ENCODE measurements at regions not wholly inside any gene's neighbourhood (a gene's known extent, or its start where the extent isn't known, plus 50 kb on each side); places are given as distances from the start of the nearest gene placed in this dataset.

- Histone ChIP-seq H3K4me3 (ENCODE audit: low read depth, low read length) (no peak overlapping the region), H3K36me3 (ENCODE audit: control insufficient read depth in 2 of 2, insufficient read depth in 1 of 2, low read length in 2 of 2) (no peaks in the 10 kb centered on the region), H3K4me1 (ENCODE audit: control insufficient read depth, insufficient read depth, low read length) (no peaks in the 10 kb centered on the region), H3K27ac (ENCODE audit: extremely low read depth, low read depth, low read length) (no peak overlapping the region), H3K9me3 (ENCODE audit: control insufficient read depth, insufficient read depth, low read depth, low read length) (no peaks in the 10 kb centered on the region)
- CTCF ChIA-PET = interaction anchor here (1.0 kb wide), 1 partner anchor 277 kb away, joined by 3 read pairs; no protein-coding TSS in a partner anchor
- POLR2A ChIA-PET = no interaction called here
- no peak for TF ChIP-seq INSM2 (tag by site-specific recombination; IDR thresholded peaks at IDR 0.05)
- no peak for TF ChIP-seq ZEB2 (tag by site-specific recombination; IDR thresholded peaks at IDR 0.05)
- no peak for TF ChIP-seq ZNF555 (tag by site-specific recombination; conservative IDR thresholded peaks at IDR 0.05)
- TF ChIP-seq, protein P1, sequence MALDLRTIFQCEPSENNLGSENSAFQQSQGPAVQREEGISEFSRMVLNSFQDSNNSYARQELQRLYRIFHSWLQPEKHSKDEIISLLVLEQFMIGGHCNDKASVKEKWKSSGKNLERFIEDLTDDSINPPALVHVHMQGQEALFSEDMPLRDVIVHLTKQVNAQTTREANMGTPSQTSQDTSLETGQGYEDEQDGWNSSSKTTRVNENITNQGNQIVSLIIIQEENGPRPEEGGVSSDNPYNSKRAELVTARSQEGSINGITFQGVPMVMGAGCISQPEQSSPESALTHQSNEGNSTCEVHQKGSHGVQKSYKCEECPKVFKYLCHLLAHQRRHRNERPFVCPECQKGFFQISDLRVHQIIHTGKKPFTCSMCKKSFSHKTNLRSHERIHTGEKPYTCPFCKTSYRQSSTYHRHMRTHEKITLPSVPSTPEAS (tag by site-specific recombination; IDR thresholded peaks at IDR 0.05) = no peak
- TF ChIP-seq, protein P2, sequence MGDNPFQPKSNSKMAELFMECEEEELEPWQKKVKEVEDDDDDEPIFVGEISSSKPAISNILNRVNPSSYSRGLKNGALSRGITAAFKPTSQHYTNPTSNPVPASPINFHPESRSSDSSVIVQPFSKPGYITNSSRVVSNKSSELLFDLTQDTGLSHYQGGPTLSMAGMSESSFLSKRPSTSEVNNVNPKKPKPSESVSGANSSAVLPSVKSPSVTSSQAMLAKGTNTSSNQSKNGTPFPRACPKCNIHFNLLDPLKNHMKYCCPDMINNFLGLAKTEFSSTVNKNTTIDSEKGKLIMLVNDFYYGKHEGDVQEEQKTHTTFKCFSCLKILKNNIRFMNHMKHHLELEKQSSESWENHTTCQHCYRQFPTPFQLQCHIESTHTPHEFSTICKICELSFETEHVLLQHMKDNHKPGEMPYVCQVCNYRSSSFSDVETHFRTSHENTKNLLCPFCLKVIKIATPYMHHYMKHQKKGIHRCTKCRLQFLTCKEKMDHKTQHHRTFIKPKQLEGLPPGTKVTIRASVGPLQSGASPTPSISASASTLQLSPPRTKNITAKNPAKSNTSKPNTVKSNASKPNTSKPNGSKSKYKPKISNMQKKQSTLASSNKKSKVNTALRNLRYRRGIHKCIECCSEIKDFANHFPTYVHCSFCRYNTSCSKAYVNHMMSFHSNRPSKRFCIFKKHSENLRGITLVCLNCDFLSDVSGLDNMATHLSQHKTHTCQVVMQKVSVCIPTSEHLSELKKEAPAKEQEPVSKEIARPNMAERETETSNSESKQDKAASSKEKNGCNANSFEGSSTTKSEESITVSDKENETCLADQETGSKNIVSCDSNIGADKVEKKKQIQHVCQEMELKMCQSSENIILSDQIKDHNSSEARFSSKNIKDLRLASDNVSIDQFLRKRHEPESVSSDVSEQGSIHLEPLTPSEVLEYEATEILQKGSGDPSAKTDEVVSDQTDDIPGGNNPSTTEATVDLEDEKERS (tag by site-specific recombination; IDR thresholded peaks at IDR 0.05) = no peak
- no peak for TF ChIP-seq GLI2 (tag by site-specific recombination; IDR thresholded peaks at IDR 0.05; ENCODE audit: borderline replicate concordance, low read depth)
- no peak for TF ChIP-seq PRDM1 (tag by site-specific recombination; IDR thresholded peaks at IDR 0.05)
- no peak for TF ChIP-seq FEZF1 (tag by site-specific recombination; IDR thresholded peaks at IDR 0.05)
- TF ChIP-seq ZNF23 (tag by site-specific recombination; IDR thresholded peaks at IDR 0.05; ENCODE audit: borderline replicate concordance) = no peak
- TF ChIP-seq SP7 (tag by site-specific recombination; IDR thresholded peaks at IDR 0.05) = no peak
- no peak for TF ChIP-seq ZNF266 (tag by site-specific recombination; IDR thresholded peaks at IDR 0.05; ENCODE audit: low read depth)
- TF ChIP-seq ZNF747 (tag by site-specific recombination; IDR thresholded peaks at IDR 0.05) = no peak
- TF ChIP-seq BCL11A (tag by site-specific recombination; IDR thresholded peaks at IDR 0.05; ENCODE audit: low read depth) = no peak
- no peak for TF ChIP-seq CTCF (tag by site-specific recombination; IDR thresholded peaks at IDR 0.05)
- TF ChIP-seq ZNF843 (tag by site-specific recombination; IDR thresholded peaks at IDR 0.05) = no peak
- no peak for TF ChIP-seq ZNF248 (tag by site-specific recombination; IDR thresholded peaks at IDR 0.05)
- TF ChIP-seq ZFP37 (tag by site-specific recombination; IDR thresholded peaks at IDR 0.05) = no peak
- TF ChIP-seq ZNF426 (tag by site-specific recombination; IDR thresholded peaks at IDR 0.05) = no peak
Measured at GRCh38 chr2:19654310-19655090, 247.3 kb downstream of the TTC32 start.
